Adipose tissue (tissue), 3 donors: ENCODE measurements at regions not wholly inside any gene's neighbourhood (a gene's known extent, or its start where the extent isn't known, plus 50 kb on each side); places are given as distances from the start of the nearest gene placed in this dataset.

Experiments
- H3K27ac ChIP-seq: one replicate; pipeline ENCODE4 v1.5.1; 2013; ENCODE audit warnings: low read depth, low read length
- WGBS, 3 donors: extraction: QIAGEN DNeasy Blood & Tissue Kit; methylation state at CpG; one replicate each; pipeline ENCODE4 v1.1.7; 2013; 5-methylcytosine and 5-hydroxymethylcytosine counted together
- donor health status: healthy with polysubstance abuse.
- donor health status: Bipolar disorder and iron deficiency.
- donor health status: healthy.

- no peak overlapping the region for H3K27ac ChIP-seq
- WGBS, 3 donors = 33 to 82% (median 60%) methylated on average over 6 of the region's 6 CpGs
Observed at GRCh38 chr17:77379832-77380231, 239.1 kb downstream of the SEC14L1 start.

- no peak overlapping the region for H3K27ac ChIP-seq
- 84 to 90% (median 87%) methylated on average over 11 of the region's 11 CpGs for WGBS, 3 donors
Observed at GRCh38 chr17:77380395-77381184, 239.8 kb downstream of the SEC14L1 start.

DNA sequence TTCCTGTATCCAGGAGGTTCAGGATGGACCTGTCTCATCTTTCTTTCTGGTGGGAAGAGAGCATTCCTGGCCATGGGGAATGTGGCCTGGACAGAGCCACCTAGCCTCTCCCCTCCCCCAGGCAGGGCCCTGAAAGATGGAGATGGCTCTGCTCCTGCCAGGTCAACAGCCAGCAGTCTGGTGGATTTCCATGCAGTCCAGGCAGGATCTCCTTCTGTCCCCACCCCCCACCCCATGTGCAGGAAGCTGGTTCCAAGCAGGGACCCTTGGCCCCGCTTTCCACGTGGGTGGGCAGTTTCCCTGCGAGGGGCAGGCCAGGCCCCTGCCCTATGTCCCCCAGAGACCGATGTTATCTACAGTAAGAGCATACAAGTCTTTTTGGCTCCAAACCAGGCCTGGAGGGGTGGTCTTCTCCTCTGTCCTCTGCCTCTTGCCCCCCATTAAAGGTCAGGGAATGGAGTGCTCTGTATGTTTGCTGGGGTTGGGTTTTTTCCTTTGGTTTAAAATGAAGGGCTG, 240.5 kb downstream of the SEC14L1 start:
- H3K27ac ChIP-seq = no peak overlapping the region
- WGBS, 3 donors = 68 to 76% (median 68%) methylated on average over 4 of the region's 4 CpGs

GRCh38 chr17:77381731-77382130, 241.0 kb downstream of the SEC14L1 start:
- no peak overlapping the region for H3K27ac ChIP-seq
- WGBS, 3 donors = 87 to 96% (median 92%) methylated on average over 8 of the region's 8 CpGs

GRCh38 chr17:77382356-77382911, 241.7 kb downstream of the SEC14L1 start:
- no peak overlapping the region for H3K27ac ChIP-seq
- 47 to 90% (median 58%) methylated on average over 12 to 13 of the region's 13 CpGs for WGBS, 3 donors

GRCh38 chr17:77382966-77383612, 242.3 kb downstream of the SEC14L1 start:
- WGBS, 3 donors = 69 to 85% (median 73%) methylated on average over 8 of the region's 8 CpGs
- H3K27ac ChIP-seq = no peak overlapping the region

DNA sequence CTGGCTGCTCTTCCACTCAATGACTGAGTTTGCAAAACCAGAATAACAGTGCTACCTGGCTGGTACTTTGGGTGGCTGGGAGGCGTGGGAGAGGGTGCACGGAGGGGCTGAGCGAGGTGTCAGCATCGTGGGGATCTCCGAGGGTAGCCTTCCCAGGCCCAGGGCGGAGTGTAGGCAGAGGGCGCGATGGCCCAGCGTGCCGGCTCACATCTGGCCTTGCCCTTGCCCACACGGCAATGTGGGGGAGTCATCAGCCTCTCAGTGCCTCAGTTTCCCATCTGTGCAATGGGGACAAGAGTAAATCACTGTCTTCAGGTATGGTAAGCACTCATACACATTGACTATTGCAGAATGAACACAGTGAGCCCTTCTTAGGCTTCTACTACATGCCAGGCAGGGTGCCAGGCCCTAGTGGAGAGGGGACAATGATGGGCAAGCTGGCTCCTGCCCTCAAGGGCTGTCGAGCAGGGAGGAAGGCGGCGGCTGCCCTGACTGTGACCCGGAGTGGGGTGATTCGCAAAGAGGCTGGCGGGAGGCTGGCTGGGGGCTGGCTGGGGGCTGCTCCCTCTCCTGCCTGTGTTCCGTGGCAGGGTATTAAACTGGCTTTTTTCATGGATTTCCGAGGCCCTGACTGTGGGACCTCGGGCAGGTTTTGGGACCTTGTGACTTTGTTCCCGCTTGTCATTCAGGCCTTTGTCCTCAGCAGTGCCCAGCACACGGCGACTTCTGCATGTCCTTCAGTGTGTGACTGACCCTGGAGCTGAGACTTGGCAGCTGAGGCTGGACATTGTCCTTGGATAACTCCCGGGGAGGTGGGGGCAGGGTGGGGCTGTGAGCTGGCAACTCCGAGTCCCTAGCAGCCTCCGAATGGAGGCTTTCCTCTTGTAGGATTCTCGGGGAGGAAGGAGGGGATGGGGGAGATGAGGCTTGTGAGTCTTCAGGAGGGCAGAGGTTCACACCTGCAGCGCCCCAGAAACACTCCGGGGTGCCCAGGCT, 243.1 kb downstream of the SEC14L1 start:
- WGBS, 3 donors = 63 to 72% (median 71%) methylated on average over 29 of the region's 29 CpGs
- no peak overlapping the region for H3K27ac ChIP-seq

GRCh38 chr17:77385750-77386501, 245.2 kb downstream of the SEC14L1 start:
- peak overlapping the region; percentile 31 for H3K27ac ChIP-seq
- 34 to 67% (median 47%) methylated on average over 16 of the region's 16 CpGs for WGBS, 3 donors

DNA sequence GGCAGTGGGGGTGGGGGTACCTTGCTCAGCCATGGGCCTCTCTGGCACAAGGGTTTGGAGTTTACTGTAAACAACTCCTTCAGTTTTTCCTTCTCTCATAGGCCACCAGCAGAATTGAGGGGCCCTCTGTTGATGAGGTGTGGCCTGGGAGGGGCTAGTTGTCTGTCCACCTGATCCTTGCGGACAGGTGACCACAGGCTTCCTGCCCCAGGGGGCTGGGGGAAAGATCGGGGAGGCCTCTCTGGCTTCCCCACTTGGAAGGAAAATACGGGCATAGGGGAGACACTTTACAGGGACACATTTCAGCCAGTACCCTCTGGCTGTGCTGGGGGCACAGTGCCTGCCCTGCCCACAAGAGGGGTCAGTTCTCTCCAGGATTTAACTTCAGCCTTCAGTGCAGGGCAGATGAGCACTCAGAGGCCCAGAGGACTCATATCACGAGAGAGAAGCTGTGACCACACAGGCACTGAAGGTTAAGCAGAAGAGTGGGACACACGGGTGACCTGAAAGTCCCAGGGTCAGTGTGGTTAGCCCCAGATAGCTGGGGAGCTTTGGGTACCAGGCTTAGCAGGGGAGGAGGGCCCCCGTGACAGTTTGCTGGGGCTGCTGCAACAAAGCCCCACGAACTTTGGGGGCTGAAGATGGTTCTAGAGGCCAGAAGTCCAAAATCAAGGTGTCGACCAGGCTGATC, 245.9 kb downstream of the SEC14L1 start:
- WGBS, 3 donors = 73 to 85% (median 80%) methylated on average over 8 of the region's 8 CpGs
- peak overlapping the region; percentile 31 for H3K27ac ChIP-seq

DNA sequence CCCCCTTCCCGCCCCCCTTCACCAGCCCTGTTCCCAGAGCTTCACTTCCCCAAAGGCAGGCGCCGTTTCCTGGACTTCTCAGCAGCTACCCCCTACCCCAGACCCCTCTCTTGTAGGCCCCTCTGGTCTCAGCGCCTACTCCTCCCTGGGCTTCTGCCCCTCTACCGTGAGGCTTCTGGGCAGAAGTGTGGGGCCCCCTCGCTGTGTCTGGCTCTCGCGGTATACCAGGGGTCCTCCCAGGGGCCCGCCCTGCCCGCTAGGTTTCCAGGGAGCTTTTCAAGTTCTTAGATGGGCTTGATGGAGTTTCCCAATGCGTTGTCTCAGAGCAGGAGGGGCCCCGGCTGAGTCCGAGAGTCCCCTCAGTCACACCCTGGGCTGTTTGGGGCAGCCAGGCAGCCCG, 247.1 kb downstream of the SEC14L1 start:
- peak overlapping the region; percentile 68 for H3K27ac ChIP-seq
- 59 to 93% (median 65%) methylated on average over 14 of the region's 14 CpGs for WGBS, 3 donors

DNA sequence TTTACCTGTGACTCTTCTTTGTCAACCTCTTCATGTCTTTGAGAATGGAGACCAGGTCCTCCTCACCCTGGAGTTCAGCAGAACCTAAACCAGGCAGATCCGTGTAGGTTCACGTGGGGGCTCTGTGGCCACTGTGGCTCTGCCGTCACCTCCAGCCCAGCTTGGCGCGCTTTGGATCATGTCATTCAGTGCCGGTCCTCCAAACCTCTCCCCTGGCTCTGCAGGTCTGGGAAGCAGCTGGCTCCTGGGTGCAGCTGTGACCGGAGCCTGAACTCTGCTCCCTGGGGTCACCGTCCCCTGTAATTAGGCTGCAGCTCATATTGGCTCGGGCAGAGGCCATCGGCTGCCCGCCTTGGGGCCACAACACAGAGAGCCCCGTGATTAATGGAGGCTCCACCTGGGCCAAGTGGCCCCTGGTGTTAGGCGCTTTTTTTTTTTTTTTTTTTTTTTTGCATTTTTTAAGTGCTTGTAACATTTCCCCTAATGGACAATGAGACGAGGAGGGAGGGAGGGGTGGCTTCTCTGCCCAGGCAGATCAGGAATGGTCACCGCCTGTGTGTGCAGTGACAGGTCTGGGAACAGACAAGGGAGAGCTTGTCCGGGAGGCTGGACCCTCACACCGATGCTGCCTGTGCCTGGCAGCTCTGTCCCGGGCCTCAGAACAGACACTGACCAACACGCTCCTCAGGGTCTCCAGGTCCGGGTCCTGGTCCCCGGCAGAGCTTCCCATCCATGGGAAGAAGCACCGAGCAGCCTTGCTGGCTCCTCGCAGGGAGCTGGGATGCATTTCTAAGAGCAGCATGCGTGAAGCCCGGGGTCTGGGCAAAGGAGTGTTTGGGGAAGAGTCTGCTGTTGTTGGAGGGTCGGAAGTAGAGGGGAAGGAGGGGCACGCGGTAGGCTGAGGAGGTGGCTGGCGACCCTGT, 247.9 kb downstream of the SEC14L1 start:
- peak overlapping the region; percentile 68 for H3K27ac ChIP-seq
- 36 to 64% (median 44%) methylated on average over 29 of the region's 29 CpGs for WGBS, 3 donors

GRCh38 chr17:77390870-77391269, 250.1 kb downstream of the SEC14L1 start:
- no peak overlapping the region for H3K27ac ChIP-seq
- WGBS, 3 donors = 87 to 98% (median 91%) methylated on average over 12 of the region's 12 CpGs

DNA sequence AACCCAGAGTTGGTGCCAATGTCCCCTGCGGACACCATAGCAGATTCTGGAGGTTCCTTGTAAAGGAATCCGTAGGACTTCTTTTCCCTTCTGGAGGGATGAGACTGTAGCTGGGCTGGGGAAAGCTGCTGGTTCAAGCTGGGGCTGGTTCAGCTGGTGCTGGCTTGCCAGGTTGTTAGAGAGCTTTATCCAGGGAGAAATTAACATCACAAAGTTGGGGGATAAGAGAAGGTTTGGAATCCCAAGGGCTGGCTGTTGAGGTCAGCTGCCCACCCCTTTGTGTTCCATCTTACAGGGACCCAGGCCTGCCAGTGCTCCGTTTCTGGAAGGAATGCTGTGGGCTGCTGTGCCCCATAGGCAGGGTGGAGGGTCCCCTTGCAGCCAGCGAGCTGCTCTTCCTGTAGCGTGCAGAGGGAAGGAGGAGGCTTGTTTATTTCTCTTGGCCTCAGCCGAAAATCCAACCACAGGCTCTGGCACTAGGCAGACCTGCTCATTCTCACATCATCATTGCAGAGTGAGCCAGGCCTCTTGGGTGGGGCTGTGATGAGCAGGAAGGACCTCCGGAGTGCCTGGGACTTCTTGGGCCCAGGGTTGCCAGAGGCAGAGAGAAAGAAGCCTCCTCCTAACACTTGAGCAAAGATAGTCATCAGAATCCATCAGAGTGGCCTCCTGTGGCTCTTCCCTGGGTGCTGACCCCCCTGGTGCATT, 251.1 kb downstream of the SEC14L1 start:
- 30 to 45% (median 33%) methylated on average over 7 of the region's 7 CpGs for WGBS, 3 donors
- H3K27ac ChIP-seq = peak overlapping the region; percentile 9

GRCh38 chr17:77392376-77393273, 251.9 kb downstream of the SEC14L1 start:
- peak overlapping the region; percentile 9 for H3K27ac ChIP-seq
- WGBS, 3 donors = 31 to 49% (median 35%) methylated on average over 16 of the region's 16 CpGs

- no peak overlapping the region for H3K27ac ChIP-seq
- 72 to 85% (median 77%) methylated on average over 5 of the region's 5 CpGs for WGBS, 3 donors
Observed at GRCh38 chr17:77393274-77393600, 252.5 kb downstream of the SEC14L1 start.
